Nephron (organoid): ENCODE measurements at regions not wholly inside any gene's neighbourhood (a gene's known extent, or its start where the extent isn't known, plus 50 kb on each side); places are given as distances from the start of the nearest gene placed in this dataset.

Experiments used
- H3K27ac Mint-ChIP-seq, 3 experiments: 2 replicates each; pipeline ENCODE4 v1.8.0; 2020; ENCODE audit warnings: mixed read lengths in 3 of 3, mild to moderate bottlenecking in 2 of 3, moderate library complexity in 1 of 3
- H3K27me3 Mint-ChIP-seq: 2 replicates; pipeline ENCODE4 v1.8.0; 2021; ENCODE audit warnings: low read depth, mild to moderate bottlenecking, moderate library complexity, mixed read lengths
- H3K36me3 Mint-ChIP-seq: 2 replicates; pipeline ENCODE4 v1.8.0; 2020; ENCODE audit warnings: low read depth, mixed read lengths
- H3K4me1 Mint-ChIP-seq: 2 replicates; pipeline ENCODE4 v1.8.0; 2020; ENCODE audit warnings: mixed read lengths
- H3K4me3 Mint-ChIP-seq, 3 experiments: 2 replicates each; pipeline ENCODE4 v1.8.0; 2020; ENCODE audit warnings: mild to moderate bottlenecking in 3 of 3, mixed read lengths in 3 of 3, moderate library complexity in 2 of 3
- H3K9me3 Mint-ChIP-seq: 2 replicates; pipeline ENCODE4 v1.8.0; 2020; ENCODE audit warnings: mixed read lengths
- TF ChIP-seq, protein P1 (sequence below), 3 experiments: fragments of 200-600 bp; sonication (generic); IDR thresholded peaks; one replicate each; pipeline ENCODE4 v1.5.0; 2021; ENCODE audit warnings: antibody characterized with exemption in 3 of 3; ENCODE audit not compliant: unreplicated experiment in 3 of 3

DNA sequence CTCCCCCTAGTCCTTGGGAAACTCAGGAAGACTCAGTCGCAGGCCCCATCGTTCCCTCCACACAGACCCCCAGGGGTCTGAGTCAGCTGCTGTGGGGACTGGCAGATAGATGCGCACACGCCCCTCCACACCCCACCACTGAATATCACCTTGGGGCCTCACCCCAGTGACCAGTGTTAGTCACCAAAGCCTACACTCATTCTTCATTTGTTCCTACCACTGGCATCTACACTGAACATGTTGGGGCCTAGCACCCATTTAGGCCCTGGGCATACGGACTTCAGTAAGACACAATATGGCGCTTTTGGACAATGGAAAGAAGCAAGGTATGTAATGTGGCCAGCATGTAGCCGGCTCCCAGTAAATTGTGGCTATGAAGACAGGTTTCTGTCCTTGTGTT lies 154.1 kb upstream of the PJA1 start:
- Mint-ChIP-seq H3K36me3 (no peaks in the 10 kb centered on the region), H3K9me3 (peaks cover 4% of the 10 kb centered on the region), H3K27me3 (peaks cover 4% of the 10 kb centered on the region), H3K4me1 (peaks cover 47% of the 10 kb centered on the region), H3K4me3 (no peak overlapping the region), H3K27ac (no peak overlapping the region)
- TF ChIP-seq, protein P1, sequence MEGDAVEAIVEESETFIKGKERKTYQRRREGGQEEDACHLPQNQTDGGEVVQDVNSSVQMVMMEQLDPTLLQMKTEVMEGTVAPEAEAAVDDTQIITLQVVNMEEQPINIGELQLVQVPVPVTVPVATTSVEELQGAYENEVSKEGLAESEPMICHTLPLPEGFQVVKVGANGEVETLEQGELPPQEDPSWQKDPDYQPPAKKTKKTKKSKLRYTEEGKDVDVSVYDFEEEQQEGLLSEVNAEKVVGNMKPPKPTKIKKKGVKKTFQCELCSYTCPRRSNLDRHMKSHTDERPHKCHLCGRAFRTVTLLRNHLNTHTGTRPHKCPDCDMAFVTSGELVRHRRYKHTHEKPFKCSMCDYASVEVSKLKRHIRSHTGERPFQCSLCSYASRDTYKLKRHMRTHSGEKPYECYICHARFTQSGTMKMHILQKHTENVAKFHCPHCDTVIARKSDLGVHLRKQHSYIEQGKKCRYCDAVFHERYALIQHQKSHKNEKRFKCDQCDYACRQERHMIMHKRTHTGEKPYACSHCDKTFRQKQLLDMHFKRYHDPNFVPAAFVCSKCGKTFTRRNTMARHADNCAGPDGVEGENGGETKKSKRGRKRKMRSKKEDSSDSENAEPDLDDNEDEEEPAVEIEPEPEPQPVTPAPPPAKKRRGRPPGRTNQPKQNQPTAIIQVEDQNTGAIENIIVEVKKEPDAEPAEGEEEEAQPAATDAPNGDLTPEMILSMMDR (IDR thresholded peaks at IDR 0.05; ENCODE audit: unreplicated experiment in 3 of 3): no peak

DNA sequence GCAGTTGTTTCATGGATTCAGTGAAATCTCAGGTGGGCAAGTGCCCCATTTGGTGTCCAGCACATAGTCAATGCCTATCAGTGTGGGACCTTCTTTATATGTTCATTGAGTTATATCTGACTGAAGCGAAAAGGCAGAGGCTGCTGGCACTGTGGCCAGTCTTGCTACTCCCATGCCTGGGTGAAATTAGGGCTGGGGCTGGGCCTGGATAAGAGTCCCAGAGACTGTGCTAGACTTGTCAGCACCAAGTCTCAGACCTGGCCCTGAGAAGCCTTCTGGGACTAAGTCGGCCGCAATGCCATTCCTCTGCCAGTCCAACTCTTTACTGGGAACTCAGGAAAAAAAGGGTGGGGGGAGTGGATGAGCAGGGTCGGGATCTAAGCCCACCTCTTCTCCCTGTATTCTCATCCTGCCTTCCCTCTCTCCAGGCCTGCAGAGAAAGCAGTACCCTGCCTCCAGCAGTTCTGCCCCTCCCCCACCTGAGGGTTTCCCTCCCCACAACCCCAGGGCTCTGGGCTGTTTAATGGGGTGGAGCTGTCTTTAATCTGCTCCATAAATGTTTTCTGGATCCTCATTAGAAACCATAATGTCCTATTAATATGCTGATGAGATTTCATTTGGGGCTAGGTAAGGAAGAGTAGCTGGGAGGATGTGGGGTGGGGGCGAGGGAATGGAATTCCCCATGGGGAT lies 153.5 kb upstream of the PJA1 start:
- H3K4me1 Mint-ChIP-seq: peaks cover 47% of the 10 kb centered on the region
- no peak overlapping the region for H3K4me3 Mint-ChIP-seq
- TF ChIP-seq, protein P1 (IDR thresholded peaks at IDR 0.05; ENCODE audit: unreplicated experiment in 3 of 3): no peak
- H3K27ac Mint-ChIP-seq: peak overlapping the region in 1 of 3 experiments; percentile 30
- H3K27me3 Mint-ChIP-seq: peaks cover 4% of the 10 kb centered on the region
- H3K36me3 Mint-ChIP-seq: no peaks in the 10 kb centered on the region
- peaks cover 4% of the 10 kb centered on the region for H3K9me3 Mint-ChIP-seq

DNA sequence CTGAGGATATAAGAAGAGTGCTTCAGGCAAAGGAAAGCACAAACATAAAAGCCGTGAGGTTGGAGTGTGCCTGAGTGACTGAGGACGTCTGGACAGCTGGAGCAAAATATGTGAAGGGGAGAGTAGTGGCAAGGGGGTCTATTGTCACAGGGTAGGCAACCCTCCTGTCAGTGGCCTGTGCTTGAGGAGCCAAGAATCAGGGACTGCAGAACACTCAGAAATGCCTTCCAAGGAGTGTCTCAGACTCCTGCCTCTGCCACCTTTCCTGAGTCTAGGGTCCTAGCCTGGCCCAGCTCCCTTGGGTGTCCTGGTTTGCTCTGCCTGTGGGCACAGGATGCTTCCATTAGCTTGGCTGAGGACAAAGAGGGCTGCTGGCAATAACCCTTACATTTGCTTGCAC lies 152.5 kb upstream of the PJA1 start:
- Mint-ChIP-seq H3K27ac (peak overlapping the region; percentile 20 to 42 (median 30)), H3K4me1 (peaks cover 56% of the 10 kb centered on the region), H3K4me3 (no peak overlapping the region), H3K36me3 (no peaks in the 10 kb centered on the region), H3K27me3 (peaks cover 4% of the 10 kb centered on the region), H3K9me3 (peaks cover 4% of the 10 kb centered on the region)
- TF ChIP-seq, protein P1 (IDR thresholded peaks at IDR 0.05; ENCODE audit: unreplicated experiment in 3 of 3): no peak

DNA sequence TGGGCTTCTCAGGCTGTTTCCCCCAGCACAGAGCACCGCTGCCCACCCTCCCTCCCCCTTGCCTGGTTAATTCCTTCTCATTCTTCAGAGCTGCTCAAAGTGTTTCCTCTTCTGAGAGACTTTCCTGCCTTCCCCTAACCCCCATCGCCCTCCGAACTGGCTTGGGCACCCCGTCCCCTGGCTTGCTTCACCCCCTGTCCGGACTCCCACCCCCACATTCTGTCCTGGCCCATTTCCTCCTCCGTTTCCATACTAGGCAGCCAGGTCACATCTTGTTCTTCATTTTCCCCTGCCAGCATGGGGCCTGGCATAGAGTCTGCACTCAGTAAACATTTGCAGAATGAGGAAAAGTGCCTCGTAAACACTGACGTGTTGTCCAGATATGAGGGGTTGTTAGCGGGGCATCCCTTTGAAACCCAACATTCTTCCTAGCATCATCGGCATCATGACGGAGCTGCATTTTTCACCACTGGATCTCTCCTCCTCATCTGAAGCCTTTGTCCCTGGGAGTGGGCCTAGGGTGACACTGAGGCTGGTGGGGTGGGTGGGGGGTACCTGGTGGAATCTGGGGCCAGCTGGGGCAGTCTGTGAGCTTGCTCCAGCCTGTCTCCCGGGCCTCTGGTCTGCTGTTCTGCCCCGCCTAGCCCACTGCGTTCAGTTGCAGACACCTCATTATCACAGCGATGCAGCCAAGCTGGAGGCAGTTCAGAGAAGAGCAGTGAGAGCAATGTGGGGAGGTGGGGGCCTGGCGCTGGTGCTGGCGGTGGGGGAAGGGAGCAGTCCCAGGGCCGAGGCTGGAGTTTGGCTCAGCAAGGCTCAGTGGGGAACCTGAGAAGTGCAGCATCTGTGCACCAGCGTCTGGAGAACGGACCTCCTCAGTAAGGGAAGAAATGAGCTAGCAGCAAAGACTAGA lies 149.4 kb upstream of the PJA1 start:
- TF ChIP-seq, protein P1 (IDR thresholded peaks at IDR 0.05; ENCODE audit: unreplicated experiment in 3 of 3): no peak
- H3K4me3 Mint-ChIP-seq: no peak overlapping the region
- H3K36me3 Mint-ChIP-seq: no peaks in the 10 kb centered on the region
- peaks cover 4% of the 10 kb centered on the region for H3K27me3 Mint-ChIP-seq
- peaks cover 3% of the 10 kb centered on the region for H3K9me3 Mint-ChIP-seq
- H3K4me1 Mint-ChIP-seq: peaks cover 60% of the 10 kb centered on the region
- H3K27ac Mint-ChIP-seq: peak overlapping the region; percentile 33 to 82 (median 46)

DNA sequence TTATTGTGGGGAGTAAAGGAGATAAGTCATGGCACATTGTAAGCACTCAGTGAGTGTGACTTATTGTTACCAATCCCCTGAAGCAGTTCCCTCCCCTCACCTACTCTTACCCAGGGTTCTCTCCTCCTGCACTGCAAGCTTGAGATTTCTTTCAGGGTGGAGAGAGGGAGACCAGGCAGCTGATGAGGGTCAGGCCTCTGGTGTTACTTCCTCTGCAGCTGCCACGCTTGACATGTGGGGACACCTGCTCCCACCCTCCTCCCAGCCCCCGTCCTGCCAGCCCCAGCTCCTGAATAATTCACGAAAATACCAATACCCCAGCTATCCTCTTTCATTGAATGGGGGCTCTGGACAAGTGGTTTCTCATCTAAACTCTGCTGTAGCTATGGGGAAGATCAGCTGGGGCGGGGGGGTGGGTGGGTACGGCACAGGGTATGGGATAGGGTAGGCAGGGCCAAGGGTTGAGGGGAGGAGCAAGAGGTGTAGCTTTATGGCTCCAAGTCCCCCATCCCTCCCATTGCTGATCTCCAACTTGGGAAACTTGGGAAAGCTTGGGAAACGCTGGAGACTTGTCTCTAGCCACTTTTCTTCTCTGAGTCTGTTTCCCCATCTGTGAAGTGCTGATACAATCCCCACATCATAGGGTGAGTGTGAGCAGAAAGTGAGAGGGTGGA lies 148.5 kb upstream of the PJA1 start:
- Mint-ChIP-seq H3K9me3 (peaks cover 3% of the 10 kb centered on the region), H3K4me3 (no peak overlapping the region), H3K4me1 (peaks cover 57% of the 10 kb centered on the region), H3K27ac (peak overlapping the region; percentile 61 to 71 (median 63)), H3K36me3 (no peaks in the 10 kb centered on the region), H3K27me3 (peaks cover 4% of the 10 kb centered on the region)
- TF ChIP-seq, protein P1 (IDR thresholded peaks at IDR 0.05; ENCODE audit: unreplicated experiment in 3 of 3): no peak
